Endothelial cell of hepatic sinusoid (primary cell): ENCODE measurements at regions not wholly inside any gene's neighbourhood (a gene's known extent, or its start where the extent isn't known, plus 50 kb on each side); places are given as distances from the start of the nearest gene placed in this dataset.

ENCODE experiments used
- in situ Hi-C: cut with HindIII; loops from 2 replicates; pipeline ENCODE4 v1.10.0; 2017; ENCODE audit warnings: low sequenced_read_pairs

DNA sequence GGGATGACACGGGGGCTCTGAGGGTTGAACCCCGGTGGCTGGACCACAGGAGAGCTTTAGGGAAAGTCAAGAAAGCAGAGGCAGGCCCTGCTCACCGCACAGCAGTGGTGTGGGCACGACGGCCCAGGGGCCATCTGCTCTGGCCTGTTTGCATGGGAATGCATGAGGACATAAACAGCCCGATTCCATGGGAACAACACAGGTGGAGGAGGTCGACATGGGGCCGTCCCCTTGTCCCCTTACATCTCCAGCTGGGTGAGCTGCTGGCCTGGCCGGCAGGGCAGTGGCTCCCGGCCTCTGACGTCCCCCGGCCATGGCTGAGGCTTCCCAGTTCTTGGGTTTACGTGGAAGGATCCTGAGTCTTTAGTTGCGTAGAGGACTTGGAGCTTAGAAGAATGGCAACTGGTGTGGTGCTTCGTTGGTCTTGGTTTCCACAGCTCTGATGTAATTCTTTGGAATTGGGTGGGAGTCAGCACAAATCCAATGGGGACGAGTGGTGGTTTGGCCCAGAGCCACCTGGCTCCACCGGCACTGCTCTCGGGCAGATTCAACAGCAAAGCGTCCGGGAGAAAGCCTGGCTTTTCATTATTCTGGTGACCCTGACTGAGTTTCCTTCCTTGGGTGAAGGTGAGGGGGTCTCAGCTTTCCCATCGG lies 98.3 kb upstream of the HDAC4 start:
- in situ Hi-C loops = no loop called here

DNA sequence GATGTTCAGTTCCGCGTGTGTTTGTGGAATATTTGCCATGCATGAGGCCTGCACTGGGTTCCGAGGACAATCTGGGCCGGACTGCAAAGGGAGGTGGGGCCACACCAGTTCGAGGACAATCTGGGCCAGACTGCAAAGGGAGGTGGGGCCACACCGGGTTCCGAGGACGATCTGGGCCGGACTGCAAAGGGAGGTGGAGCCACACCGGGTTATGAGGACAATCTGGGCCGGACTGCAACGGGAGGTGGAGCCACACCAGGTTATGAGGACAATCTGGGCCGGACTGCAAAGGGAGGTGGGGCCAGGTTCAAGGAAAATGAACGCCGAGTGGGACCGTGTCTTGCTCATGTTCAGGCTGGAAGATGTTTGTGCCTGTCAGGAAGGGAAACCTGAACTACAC lies 97.8 kb upstream of the HDAC4 start:
- in situ Hi-C loops = no loop called here

- in situ Hi-C loops = no loop called here
These were observed 95.9 kb upstream of the HDAC4 start for GRCh38 chr2:239496700-239497099.

- in situ Hi-C loops = no loop called here
These were observed 95.0 kb upstream of the HDAC4 start for GRCh38 chr2:239495791-239496233.

- in situ Hi-C loops = no loop called here
These were observed 94.4 kb upstream of the HDAC4 start for GRCh38 chr2:239495175-239495574.

GRCh38 chr2:239494578-239494977 lies 93.8 kb upstream of the HDAC4 start:
- in situ Hi-C loops = no loop called here

DNA sequence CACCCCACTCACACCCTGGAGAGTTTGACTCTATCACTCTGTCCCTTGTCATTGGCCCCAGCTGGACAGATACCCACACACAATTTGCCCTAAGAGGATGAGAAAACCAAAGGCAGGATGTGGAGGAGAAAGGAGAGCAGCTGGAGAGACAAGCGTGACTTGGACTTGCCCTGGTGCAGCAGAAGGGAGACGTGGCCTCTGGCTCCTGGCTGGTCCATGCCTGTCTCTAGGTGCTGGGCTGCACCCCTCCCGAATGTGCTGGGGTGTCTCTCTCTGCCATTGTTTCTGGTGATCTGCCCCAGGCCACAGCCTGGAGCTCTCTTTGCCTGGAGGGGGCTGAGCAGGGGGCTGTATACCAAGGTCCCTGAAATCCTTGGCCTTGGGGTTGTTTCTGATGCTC lies 88.7 kb upstream of the HDAC4 start:
- in situ Hi-C loops = no loop called here

DNA sequence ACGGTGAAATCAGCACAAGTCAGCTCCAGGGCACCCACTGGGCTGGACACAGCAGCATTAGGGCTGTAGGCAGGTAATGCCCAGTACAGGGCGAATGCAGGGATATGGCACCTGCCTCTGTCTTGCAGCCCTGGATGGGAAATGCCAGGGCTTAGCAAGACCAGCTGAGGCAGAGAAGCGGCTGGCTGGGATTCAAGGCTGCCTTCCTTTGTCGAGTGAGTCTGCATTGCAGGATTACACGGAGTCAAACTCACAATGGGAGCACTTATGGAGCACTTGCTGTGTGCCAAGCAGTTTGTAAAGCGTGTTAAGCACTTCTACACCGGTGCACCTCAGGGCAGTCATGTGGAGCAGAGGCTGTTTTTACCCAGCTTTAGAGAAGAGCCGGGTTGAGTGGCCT lies 87.3 kb upstream of the HDAC4 start:
- in situ Hi-C loops = no loop called here

DNA sequence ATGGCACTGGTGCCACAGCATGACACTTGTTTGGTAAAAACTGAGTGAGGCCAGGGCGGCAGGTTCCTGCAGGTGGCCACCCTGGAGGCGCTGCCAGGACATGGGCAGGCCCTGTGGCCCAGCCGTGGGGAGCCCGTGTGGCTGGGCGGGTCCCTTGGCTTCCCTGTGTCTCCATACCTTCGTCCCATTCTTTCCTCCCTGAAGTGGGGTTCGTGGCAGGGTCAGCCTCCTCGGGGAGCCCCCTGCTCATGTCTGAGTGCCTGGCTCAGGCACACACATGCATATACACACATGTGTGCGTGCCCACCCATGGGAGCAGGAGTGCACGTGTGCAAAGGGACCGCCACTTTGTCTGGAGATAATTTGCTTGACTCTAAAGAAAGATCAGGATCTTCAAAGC lies 86.5 kb upstream of the HDAC4 start:
- in situ Hi-C loops = no loop called here

- in situ Hi-C loops = no loop called here
These were observed 84.8 kb upstream of the HDAC4 start for GRCh38 chr2:239485622-239486021.

GRCh38 chr2:239484571-239485355 lies 83.9 kb upstream of the HDAC4 start:
- in situ Hi-C loops = no loop called here

DNA sequence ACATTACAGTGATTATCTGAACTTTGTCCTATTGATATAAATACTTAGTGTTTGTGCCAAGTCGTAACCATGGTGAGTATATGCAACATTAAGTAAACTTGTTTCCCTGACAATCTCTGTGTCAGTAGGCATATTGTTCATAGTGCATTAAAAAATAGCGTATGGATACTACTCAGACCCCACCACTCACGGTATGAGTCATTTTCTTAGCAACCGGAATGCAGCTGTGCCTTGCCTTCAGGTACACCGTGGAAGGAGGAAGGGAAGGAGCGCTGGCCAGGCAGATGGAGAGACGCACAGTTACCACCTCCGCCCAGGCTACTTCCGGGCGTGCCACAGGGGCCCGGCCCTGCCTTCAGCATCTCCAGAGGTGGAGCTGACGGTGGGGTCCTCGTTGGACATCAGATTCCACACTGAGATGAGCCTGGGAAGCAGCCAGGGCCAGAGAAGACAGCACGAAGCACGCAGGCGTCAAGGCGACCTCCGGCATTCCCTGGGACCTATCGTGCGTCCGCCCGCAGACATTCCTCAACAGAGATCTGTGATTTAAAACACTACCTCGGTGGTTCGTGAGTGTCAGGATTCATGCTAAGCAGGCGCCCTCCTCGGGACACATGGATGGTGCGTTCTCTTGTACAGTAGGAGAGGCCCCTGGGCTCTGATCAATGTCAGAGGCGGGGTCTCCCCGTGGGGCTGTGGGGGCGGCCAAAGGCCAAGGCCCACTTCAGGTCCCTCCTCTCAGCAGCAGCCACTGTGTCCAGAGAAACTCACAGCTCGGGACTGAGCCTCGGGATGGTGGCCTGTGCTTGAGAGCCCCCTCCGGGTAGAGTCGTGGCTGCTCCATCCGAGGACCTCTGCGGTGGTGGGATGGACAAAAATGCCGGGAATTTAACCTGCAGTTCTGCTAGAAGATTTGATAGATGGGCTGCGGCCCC lies 82.2 kb upstream of the HDAC4 start:
- in situ Hi-C loops = no loop called here

- in situ Hi-C loops = no loop called here
These were observed 78.7 kb upstream of the HDAC4 start for GRCh38 chr2:239479471-239479870.

- in situ Hi-C loops = no loop called here
These were observed 76.8 kb upstream of the HDAC4 start for GRCh38 chr2:239477591-239477990.

DNA sequence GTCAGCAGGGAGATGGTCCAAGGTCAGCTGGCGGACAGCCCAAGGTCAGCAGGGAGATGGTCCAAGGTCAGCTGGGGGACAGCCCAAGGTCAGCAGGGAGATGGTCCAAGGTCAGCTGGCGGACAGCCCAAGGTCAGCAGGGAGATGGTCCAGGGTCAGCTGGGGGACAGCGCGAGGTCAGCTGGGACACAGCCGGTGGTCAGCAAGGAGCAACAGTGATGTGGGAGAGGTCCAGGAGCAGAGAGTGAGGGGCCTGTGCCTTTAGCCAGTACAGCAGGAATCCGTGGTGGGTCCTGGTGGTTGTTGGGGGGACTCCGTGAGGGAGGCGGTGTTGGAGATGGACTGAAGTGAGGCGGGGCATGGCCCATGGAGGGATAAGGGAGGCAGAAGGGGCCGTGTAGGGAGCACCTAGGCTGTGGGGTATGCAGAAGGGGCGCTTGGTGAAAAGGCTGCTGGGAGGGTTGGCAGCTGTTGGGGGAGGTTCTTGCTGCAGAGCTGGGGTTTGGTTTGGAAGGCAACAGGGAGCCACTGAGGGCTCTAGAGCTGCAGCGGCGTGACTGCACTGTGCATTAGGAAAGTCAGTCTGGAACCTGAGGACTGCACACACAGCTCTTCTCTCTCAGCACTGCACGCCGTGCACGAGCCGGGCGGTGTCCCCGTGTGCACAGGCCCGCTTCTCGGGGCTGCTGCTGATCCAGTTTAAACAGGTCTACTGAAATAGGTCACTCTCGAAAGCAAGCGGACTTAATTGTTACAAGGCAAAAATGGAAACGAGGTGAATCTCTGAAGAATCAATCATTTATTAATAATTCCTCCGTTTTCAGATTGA lies 76.2 kb upstream of the HDAC4 start:
- in situ Hi-C loops = no loop called here

GRCh38 chr2:239476029-239476756 lies 75.4 kb upstream of the HDAC4 start:
- in situ Hi-C loops = no loop called here

- in situ Hi-C loops = no loop called here
These were observed 74.6 kb upstream of the HDAC4 start for GRCh38 chr2:239475161-239476028.

- in situ Hi-C loops = no loop called here
These were observed 72.5 kb upstream of the HDAC4 start for GRCh38 chr2:239473211-239473805.
